ENCODE measurements at regions not wholly inside any gene's neighbourhood (a gene's known extent, or its start where the extent isn't known, plus 50 kb on each side); places are given as distances from the start of the nearest gene placed in this dataset.

GRCh38 chr3:18774319-18775088 lies 349.4 kb upstream of the SATB1 start:
- Histone ChIP-seq H3K9me3 (ENCODE audit: insufficient read depth in 2 of 2, low read depth in 1 of 2, low read length in 1 of 2) (no peaks in the 10 kb centered on the region), H3K23ac (ENCODE audit: insufficient read length) (no peak overlapping the region), H3K23me2 (ENCODE audit: low read depth, low read length) (no peaks in the 10 kb centered on the region), H4K5ac (ENCODE audit: insufficient read length, low read depth, low read length) (no peak overlapping the region), H3K27me3 (replicated peaks in 1 of 4; ENCODE audit: control insufficient read depth in 3 of 4, extremely low read depth in 1 of 4, insufficient read depth in 3 of 4, low read length in 3 of 4) (no peaks in the 10 kb centered on the region), H3K56ac (replicated peaks; ENCODE audit: insufficient read length, low read depth, low read length) (no peak overlapping the region), H2BK5ac (ENCODE audit: low read depth, low read length) (no peak overlapping the region), H3K79me1 (ENCODE audit: low read depth, low read length) (no peaks in the 10 kb centered on the region), H3K36me3 (ENCODE audit: control insufficient read depth in 2 of 4, insufficient read depth in 4 of 4, low read length in 3 of 4) (no peaks in the 10 kb centered on the region), H3K14ac (ENCODE audit: insufficient read length) (no peak overlapping the region), H2AK5ac (ENCODE audit: low read depth, low read length) (no peak overlapping the region), H3K18ac (ENCODE audit: extremely low read depth, low read length) (no peak overlapping the region), H4K20me1 (replicated peaks in 1 of 2; ENCODE audit: control insufficient read depth in 1 of 2, insufficient read depth in 2 of 2, low read length in 2 of 2) (no peaks in the 10 kb centered on the region), H3K4me2 (ENCODE audit: insufficient read depth in 1 of 2, low read depth in 2 of 2, low read length in 2 of 2) (no peak overlapping the region), H3K27ac (ENCODE audit: low read depth, low read length) (no peak overlapping the region), H2BK12ac (ENCODE audit: low read depth, low read length) (no peak overlapping the region), H3K9ac (replicated peaks in 1 of 4; ENCODE audit: extremely low read depth in 1 of 4, low read depth in 3 of 4, low read length in 3 of 4) (no peak overlapping the region), H2AFZ (ENCODE audit: low read length) (no peak overlapping the region), H3K79me2 (ENCODE audit: control insufficient read depth in 1 of 2, insufficient read depth in 2 of 2, low read length in 2 of 2) (no peaks in the 10 kb centered on the region), H2BK20ac (ENCODE audit: low read length) (no peak overlapping the region), H2BK15ac (ENCODE audit: low read length) (no peak overlapping the region), H3K4me3 (ENCODE audit: extremely low read depth in 1 of 4, insufficient read depth in 2 of 4, low read depth in 3 of 4, low read length in 4 of 4) (no peak overlapping the region), H3K4me1 (replicated peaks in 1 of 4; ENCODE audit: control insufficient read depth in 3 of 4, insufficient read depth in 4 of 4, low read length in 3 of 4) (no peaks in the 10 kb centered on the region), H2BK120ac (replicated peaks; ENCODE audit: low read depth, low read length) (no peak overlapping the region), H4K91ac (replicated peaks; ENCODE audit: insufficient read length, low read length) (no peak overlapping the region), H3K4ac (replicated peaks; ENCODE audit: insufficient read length, low read depth, low read length) (no peak overlapping the region), H4K8ac (ENCODE audit: extremely low read depth, insufficient read depth, low read length) (no peak overlapping the region)
- no peak for DNase-seq (ENCODE audit: low read depth in 1 of 2, low spot score in 2 of 2)
- ChIA-PET POLR2A (ENCODE audit: partially characterized antibody) (no interaction called here), CTCF (ENCODE audit: partially characterized antibody) (interaction anchor here (1.1 kb wide), 1 partner anchor 214 kb away, joined by 3 read pairs; no protein-coding TSS in a partner anchor)
- no peak for FAIRE-seq
- TF ChIP-seq CBX5 (IDR thresholded peaks at IDR 0.05; ENCODE audit: low read depth, low read length) (no peak), RBBP5 (IDR thresholded peaks at IDR 0.05; ENCODE audit: borderline replicate concordance, low read depth, low read length) (no peak), ASH2L (IDR thresholded peaks at IDR 0.05; ENCODE audit: low read length) (no peak), CEBPB (IDR thresholded peaks at IDR 0.05; ENCODE audit: low read depth, low read length) (no peak), ZNF274 (IDR thresholded peaks at IDR 0.05; ENCODE audit: borderline replicate concordance, extremely low read depth, low read length) (no peak), BRCA1 (IDR thresholded peaks at IDR 0.05; ENCODE audit: low read depth, low read length) (no peak), FOSL1 (IDR thresholded peaks at IDR 0.05; ENCODE audit: insufficient read depth, low read depth, low read length) (no peak), HDAC6 (IDR thresholded peaks at IDR 0.05; ENCODE audit: low read depth, low read length) (no peak), YY1 (IDR thresholded peaks at IDR 0.05; ENCODE audit: low read depth, low read length) (no peak), SP1 (IDR thresholded peaks at IDR 0.05; ENCODE audit: low read depth, low read length) (no peak), JUN (IDR thresholded peaks at IDR 0.05; ENCODE audit: low read depth, low read length) (no peak), SRF (IDR thresholded peaks at IDR 0.05; ENCODE audit: low read depth, low read length) (no peak), CHD1 (IDR thresholded peaks at IDR 0.05; ENCODE audit: low read depth, low read length) (no peak), CBX8 (IDR thresholded peaks at IDR 0.05; ENCODE audit: borderline replicate concordance, low read depth, low read length) (no peak), TAF7 (optimal IDR thresholded peaks at IDR 0.05; ENCODE audit: borderline replicate concordance, low read depth, low read length) (no peak), BACH1 (IDR thresholded peaks at IDR 0.05; ENCODE audit: low read length) (no peak)
- WGBS, 2 experiments (ENCODE audit: extremely low coverage in 1 of 2, insufficient coverage in 1 of 2, insufficient read length in 1 of 2, insufficient replicate concordance in 2 of 2, low coverage in 1 of 2, low lambda C conversion rate in 2 of 2, missing lambda C conversion rate in 1 of 2), result 91% methylated on average over 2 of the region's 2 CpGs; no CpG with 5 or more reads in 1 of the 2 experiments

All from H1 (cell line).